GM18868 (cell line): ENCODE measurements at regions not wholly inside any gene's neighbourhood (a gene's known extent, or its start where the extent isn't known, plus 50 kb on each side); places are given as distances from the start of the nearest gene placed in this dataset.
"Not testable (repeated sequence)": the region's sequence is repeated elsewhere in the genome, so short reads cannot be mapped to it uniquely, and the experiment has no call there.

Source experiments
- ATAC-seq: cut with Tn5 transposase; IDR thresholded peaks from one replicate; pipeline ENCODE4 v1.9.1; 2021; ENCODE audit warnings: mild to moderate bottlenecking, moderate library complexity; ENCODE audit not compliant: unreplicated experiment

DNA sequence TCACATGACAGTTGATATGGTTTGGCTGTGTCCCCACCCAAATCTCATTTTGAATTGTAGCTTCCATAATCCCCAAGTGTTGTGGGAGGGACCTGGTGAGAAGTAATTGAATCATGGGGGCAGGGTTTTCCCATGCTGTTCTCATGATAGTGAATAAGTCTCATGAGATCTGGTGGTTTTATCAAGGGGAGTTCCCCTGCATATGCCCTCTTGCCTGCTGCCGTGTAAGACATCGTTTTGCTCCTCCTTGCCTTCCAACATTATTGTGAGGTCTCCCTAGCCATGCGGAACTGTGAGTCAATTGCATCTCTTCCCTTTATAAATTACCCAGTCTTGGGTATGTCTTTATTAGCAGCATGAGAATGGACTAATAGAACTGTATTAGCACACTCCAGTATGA lies 382.4 kb upstream of the PODXL start:
- peak; percentile 33 for ATAC-seq

DNA sequence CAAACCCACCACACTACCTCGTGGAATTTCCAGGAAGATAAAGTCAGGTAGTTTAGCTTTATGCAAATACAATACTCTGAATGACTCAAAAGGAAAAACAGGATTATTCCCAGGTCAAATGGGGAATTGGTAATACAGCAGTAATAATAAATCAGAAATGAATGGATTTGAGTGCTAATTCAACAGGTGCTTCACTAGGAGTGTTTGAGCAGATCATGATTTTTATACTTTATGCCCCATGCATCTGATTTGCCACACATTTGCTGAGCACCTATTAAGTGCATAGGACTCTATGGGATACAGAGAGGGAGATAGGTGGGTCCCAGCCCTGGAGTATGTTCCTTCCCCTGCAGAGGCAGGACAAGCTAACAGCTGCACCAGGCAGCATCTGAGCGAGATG lies 381.4 kb upstream of the PODXL start:
- ATAC-seq: no peak

DNA sequence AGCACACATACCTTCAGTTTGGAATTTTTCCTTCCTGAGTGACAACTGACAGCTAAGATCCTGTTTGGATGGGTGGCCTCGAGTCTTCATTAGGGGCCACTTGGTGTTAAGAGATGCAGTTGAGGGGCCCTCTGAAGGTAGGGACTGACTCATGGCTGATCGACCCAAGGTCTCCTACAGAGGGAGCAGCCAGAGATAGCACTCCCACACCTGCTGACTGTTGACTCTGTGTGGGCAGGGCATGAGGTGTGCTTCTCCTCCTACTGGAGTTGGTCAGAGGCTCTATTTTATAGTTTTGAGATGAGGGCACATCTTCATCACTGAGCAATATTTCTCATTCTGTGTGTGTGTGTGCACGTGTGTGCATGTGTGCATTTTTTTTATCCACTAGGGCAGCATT lies 378.8 kb upstream of the PODXL start:
- ATAC-seq: no peak

DNA sequence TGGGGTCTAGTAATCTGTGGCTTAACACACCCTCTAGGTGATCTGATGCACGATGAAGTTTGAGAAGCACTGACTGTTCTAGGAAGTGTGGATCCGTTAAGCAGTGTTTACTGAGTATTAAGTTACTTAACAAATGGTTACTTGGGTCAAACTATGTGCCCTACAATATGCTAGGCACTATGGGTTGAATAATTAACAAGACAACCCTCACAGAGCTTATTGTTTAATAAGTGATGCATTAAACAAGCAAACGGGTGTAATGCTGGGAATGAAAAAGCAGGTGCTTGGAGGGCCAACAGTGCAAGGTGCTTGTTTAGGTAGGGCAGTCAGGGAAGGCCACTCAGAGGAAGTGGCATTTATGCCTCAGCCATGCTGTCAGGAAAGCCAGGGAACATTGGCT lies 378.0 kb upstream of the PODXL start:
- ATAC-seq: no peak

DNA sequence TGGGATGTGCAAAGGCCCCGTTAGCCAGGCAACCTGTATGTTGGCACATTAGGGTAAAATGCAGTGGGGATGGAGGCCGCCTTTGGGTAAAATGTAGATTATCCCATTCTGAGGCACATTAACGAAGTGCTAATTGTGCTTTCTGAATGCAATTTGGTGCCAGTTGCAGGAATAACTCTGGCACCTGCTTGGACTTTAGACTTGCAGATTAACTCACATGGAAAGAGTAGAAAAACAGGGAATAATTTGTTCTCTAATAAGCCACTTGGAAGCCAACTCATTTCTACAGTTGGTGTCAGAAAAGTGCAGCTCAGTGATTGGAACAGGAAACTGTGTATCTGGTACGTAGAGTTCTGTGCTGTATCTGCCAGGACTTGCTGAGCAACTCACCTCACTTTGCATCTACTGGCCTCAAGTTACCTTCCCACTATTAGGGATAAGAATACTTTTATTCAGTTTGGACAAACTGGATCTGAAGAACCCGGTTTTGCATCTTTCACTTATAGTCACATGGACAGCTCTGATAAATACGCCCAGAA lies 377.4 kb upstream of the PODXL start:
- no peak for ATAC-seq

DNA sequence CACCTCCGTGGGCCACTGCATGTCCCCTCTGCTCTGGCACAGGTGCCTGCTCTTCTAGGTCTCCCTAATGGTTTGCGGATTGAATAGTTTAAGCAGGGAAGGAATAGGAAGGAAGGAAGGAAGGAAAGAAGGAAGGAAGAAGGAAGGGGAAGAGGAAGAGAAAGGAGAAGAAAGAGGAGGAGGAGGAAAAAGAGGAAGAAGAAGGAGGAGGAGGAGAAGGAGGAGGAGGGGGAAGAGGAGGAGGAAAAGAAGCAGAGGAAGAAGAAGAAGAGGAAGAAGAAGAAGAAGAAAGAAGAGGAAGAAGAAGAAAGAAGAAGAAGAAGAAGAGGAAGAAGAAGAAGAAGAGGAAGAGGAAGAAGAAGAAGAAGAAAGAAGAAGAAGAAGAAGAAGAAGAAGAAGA lies 376.8 kb upstream of the PODXL start:
- ATAC-seq: not testable (repeated sequence)

DNA sequence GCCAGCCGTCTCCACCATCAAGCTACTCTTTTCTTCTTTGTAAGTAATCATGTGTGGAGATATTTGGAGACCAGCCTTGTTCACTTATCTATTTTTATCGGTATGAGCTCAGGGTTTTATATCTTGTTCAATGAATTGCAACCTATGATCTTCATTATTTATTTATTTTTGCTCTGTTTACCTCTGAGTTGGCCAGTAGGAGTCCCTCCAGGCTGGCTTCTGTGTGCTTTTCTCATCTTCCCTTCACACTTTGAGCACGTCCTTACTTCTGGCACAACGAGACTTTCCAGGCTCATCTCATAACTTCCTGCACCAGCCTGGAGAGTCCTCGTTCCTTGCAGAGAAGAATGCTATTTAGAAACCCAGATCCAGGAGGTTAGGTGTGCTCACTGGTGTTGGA lies 375.8 kb upstream of the PODXL start:
- no peak for ATAC-seq

DNA sequence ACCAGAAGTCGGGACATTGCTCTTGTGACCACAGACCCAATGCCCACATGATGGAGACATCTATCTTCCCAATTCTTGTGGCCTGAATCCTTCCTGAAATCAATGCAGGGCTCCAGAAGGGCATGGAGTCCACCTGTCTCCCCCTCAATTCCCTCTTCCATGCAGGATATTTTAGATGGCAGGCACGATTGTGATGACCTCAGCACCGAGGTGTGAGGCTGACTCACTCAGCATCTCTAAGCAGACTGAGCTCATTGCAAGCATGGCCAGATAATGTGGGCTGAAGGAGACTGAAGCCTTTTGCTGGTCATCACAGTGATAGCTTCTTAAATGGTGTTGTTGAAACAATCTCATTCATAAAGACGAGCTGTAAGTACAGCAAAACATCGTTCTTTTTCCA lies 374.9 kb upstream of the PODXL start:
- no peak for ATAC-seq

DNA sequence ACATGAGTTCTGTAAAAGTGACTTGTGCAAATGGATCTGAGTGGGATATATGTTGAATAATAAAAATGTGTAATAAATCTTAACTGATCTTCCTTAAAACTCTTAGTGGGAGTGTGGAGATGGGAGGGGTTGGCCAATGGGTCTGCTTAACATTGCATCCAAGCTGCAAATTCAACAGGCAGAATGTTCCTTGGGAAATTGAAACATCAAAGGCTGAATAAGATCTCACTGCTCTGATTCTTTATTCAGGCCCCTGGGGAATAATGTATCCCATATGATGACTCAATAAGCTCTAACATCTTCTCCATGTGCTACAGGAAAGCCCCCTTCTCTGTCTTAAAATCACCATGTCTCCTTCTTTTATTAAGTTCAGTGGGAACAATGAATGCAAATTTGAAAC lies 373.2 kb upstream of the PODXL start:
- ATAC-seq: no peak

DNA sequence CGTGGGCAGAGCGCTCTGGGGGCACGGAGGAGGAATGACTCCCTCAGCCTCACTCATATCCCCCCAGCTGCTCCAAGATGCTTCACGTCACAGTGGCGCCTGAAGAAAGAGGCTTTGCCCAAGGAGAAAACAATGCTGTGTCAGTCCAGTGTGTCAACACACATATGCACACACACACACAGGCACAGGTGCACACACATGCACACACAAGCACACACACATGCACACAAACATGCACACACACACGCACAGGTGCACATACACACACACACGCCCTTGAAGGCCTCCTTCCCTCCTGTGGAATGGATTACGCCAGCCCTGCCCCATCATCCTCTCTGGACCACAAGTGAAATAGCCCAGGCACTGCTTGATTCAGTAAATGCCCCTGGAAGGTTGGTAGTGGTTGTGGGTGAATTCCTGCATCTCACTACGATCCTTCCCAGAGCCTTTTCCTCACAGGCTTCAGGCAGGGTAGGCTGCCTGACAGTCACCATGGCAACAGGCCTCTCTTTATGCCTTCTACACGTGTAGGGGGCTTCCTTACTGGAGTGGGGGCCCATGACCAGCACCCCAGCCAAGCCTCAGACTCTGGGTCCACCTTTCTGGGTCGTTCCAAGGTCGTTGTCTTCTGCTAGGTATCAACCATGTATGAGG lies 371.5 kb upstream of the PODXL start:
- no peak for ATAC-seq

DNA sequence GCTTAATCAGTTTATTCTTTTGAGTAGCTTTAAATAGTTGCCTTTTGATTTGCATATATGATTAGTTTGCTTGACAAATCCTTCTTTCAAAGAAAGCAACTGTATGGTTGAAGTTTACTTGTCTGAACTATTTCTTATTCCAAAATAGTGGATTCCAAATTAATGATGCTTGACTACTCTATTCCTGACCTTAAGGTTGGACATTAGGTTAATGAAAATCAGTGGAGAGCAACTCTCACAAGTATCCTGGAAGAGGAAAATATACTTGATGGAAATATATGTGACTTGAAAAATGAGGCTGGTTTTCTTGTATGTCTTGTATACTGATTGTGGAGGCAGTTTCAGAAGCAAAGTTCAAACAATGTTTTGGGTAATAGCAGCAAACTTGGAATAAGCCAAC lies 369.2 kb upstream of the PODXL start:
- ATAC-seq: no peak

DNA sequence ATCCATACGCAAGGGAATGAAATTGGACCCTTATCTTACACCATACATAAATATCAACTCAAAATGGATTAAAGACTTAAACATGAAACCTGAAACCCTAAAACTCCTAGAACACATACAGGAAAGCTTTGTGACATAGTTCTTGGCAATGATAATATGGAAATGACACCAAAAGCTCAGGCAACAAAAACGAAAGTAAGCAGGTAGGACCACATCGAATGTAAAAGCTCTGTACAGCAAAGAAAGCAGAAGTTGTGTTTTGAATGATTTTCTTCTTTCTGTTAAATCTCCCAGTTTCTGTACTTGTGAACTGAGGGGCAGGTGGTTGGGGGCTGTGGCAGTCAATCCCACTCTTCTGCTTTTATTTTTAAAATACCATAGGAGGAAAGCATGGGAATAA lies 368.4 kb upstream of the PODXL start:
- no peak for ATAC-seq

DNA sequence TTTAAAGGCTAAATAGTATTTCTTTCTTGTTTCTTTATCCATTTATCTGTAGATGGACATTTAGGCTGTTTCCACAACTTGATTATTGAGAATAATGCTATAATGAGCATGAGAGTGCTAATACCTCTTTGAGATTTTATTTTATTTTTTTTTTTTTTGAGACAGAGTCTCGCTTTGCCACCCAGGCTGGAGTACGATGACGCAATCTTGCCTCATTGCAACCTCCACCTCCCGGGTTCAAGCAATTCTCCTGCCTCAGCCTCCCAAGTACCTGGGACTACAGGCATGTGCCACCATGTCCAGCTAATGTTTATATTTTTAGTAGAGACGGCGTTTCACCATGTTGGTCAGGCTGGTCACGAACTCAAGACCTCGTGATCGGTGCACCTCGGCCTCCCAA lies 366.5 kb upstream of the PODXL start:
- not testable (repeated sequence) for ATAC-seq

DNA sequence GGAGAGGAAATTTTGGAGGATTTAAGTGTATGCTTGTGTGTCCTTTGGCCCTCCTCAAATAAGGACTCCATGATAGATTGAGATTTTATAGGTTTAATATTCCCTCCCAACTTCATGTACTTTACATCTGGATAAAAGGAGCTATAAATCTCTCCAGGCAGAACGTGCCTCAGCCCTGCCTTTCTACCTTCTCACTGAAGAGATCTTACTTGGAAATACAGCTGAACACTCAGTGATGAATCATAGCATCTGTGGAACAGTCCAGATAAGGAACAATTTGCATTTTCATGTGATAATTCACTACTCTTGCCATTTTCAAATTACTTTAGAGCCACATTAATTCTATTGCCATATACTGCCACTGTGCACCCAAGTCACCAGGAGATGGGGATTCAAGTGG lies 364.6 kb upstream of the PODXL start:
- no peak for ATAC-seq

DNA sequence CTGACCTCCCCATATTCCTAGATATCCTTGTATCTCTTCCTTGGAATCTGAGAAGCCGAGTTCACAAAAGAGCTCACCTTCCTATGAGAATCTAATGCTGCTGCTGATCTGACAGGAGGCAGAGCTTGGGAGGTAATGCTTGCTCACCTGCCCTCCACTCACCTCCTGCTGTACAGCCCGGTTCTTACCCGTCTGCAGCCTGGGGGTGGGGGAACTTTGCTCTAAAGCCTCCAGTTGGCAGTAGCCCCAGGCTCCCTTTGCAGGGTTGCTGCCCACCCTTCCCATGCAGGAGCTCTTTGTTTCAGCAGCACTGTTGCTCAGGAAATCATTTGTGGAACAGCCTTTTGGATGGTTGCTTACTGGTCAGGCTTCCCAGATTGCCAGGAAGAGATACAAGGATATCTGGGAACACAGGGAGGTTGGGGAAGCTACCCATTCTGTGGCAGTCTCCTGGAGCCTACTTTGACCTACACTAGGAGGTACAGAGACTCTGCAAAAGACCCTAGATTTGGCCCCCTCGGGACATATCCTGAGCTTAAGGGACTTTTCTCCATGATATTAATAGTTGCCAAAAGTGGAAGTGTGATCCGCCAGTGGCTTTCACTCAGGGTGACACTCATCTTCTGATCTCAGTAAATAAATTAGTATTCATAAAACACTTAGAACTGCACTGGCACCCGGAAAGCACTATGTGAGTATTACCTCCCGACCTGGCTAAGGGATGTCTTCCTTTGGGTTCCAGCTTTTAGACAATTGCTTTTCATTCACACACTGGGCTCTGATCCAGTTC lies 363.7 kb upstream of the PODXL start:
- peak; percentile 72 for ATAC-seq

DNA sequence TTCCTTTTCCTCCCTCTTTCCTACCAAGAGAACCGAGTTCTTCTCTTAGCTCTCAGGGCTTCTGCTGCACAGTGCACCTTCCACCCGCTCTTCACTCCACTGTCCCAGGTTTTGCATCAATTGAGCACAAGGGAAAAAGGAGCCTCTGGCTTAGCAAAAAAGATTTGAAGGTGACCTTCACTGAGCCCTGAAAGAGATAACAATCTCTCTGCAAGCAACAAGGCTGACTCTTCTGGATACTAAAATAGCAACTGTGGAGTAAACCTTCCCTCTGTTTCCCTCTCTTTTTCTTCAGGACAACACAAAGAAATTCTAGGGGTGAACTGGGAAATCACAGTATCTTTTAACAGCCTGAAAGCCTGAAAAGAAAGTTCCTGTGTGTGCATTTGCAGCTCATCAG lies 354.7 kb upstream of the PODXL start:
- ATAC-seq: no peak

DNA sequence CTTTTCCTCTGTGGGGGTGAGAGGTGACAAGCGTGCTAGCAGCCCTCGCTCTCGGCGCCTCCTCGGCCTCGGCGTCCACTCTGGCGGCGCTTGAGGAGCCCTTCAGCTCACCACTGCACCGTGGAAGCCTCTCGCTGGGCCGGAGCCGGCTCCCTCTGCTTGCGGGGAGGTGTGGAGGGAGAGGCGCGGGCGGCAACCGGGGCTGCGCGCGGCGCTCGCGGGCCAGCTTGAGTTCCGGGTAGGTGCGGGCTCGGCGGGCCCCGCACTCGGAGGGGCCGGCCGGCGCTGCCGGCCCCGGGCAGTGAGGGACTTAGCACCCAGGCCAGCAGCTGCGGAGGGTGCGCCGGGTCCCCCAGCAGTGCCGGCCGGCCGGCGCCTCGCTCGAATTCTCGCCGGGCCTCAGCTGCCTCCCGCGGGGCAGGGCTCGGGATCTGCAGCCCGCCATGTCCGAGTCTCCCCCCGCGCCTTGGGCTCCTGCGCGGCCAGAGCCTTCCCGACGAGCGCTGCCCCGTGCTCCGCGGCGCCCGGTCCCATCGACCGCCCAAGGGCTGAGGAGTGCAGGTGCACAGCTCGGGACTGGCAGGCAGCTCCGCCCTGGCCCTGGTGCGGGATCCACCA lies 352.8 kb upstream of the PODXL start:
- no peak for ATAC-seq

DNA sequence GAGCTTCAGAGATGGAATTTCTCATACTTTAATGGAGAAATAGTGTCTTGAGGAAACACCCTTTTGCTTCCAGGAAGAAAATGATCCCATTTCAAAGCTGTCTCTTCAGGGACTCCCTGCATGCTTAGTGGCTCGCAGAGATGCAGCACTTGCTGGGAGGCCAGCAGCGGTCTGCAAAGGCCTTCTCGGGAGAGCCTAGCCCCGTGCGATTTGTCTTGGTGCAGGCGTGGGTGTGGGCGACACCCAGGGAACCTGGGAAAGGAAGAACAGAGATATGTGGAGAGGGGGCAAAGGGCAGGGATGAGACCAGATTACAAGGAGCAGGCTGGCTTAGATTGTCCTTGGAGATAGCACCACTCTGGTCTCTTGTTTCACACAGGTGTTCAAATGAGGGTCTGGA lies 352.3 kb upstream of the PODXL start:
- no peak for ATAC-seq

DNA sequence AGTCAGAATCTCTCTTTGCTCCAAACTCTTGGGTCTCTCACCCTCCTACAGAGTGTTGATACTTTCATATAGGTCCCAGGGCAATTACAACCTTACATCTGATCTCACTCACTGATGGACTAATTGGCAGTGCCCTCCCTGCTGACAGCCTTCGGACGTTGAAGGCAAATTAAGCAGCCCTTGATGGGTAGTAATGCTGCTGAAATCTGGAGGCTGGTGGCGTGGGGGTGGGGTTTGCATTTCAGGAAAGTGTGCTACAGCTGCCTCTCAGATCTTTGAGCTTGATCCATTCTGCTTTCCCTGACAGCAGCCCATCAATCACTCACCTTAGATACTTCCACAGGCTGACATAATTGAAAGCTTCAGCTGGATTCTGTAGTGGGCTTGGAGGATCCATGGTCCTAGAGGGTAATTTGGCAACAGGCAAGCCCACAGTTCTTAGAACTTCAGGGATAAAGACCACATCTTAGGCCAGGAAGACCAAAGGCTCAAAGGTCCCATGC lies 349.1 kb upstream of the PODXL start:
- ATAC-seq: no peak

DNA sequence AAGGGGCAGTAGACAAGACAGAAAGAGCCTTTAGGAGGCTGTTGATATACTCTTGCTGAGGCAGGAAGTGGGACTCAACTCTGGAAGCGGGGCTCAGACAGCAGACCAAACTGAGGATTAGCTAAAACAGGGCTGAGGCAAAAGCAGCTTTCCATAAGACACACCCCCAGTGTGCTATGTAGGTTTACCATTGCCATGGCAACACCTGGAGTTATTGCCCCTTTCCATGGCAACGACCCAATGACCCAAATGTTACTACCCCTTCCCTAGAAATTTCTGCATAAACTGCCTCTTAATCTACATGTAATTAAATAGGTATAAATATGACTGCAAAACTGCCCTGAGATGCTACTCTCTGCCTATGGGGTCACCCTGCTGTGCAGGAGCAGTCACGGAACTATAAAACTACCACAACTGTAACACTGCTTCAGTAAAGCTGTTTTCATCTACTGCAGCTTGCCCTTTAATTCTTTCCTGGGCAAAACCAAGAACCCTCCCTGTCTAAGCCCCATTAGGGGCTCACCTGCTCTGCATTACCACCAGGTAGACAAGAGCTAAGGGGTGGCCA lies 348.4 kb upstream of the PODXL start:
- ATAC-seq: no peak

DNA sequence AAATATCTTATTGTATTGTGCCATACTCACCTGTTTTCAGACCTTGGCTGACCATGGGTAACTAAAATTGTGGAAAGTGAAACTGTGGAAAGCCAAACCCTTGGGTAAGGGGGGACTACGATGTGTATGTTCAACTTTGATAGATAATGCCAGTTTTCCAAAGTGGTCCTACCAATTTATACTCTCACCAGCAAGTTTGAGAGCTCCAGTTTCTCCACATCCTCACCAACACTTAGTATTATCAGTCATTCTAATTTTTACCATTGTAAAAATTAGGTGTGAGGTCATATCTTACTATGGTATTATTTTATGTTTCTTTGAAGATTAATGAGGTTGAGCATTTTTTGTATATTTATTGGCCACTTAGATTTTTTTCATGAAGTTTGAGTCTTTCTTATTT lies 346.9 kb upstream of the PODXL start:
- ATAC-seq: no peak
